Fibroblast of the conjunctiva (primary cell): ENCODE measurements at regions not wholly inside any gene's neighbourhood (a gene's known extent, or its start where the extent isn't known, plus 50 kb on each side); places are given as distances from the start of the nearest gene placed in this dataset.
"Not testable (repeated sequence)": the region's sequence is repeated elsewhere in the genome, so short reads cannot be mapped to it uniquely, and the experiment has no call there.

ENCODE experiments used
- DNase-seq: peaks from one replicate; pipeline ENCODE4 v3.0.0-alpha.2; 2010; ENCODE audit warnings: low read depth

DNA sequence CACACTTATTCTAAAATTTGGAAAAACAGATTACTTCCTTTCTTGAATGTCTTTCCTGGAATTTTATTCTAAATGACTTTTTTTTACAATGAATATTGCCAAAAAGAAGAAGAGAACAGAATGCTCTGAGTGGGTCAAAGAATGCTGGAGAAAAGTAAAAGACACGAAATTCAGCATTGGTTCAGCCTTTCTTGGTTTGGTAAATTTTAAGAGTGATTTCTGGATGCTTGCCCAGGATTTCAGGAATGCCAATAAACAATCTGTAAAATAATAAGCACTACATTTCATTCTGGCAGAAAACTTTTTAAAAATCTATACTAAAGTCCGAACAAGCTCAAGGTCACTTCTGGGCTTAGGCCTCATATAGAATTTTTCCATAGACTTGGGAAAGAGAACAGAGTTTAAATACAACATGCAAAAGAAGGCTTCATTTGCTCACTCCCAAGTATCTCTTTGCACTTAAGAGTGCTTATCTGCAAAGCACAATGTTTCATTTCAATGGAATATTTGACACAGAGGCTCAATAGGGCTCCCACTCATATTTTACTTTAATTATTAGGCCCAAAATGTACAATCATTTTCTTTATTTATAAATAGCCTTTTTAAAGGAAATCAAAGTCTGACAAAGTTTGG lies 359.5 kb upstream of the ANKRD30A start:
- peak; percentile 18 for DNase-seq

DNA sequence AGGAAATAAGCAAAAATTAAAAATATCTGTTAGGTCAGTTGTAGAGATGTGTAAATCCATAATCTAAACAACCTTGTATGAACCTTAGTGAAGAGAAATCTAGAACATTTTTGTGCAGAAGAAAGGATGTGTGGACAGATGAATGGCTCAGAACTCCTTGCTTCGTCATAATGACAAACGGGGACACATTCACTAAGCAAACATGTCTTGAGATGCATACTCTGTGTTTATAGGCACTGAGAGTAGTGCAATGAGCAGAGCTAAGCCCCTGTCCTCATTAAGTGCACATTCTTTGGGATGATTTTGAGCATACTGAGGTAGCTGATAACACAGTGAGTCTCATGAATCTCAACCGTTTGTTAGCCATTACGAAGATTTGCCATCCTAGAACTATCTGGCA lies 360.6 kb upstream of the ANKRD30A start:
- no peak for DNase-seq

DNA sequence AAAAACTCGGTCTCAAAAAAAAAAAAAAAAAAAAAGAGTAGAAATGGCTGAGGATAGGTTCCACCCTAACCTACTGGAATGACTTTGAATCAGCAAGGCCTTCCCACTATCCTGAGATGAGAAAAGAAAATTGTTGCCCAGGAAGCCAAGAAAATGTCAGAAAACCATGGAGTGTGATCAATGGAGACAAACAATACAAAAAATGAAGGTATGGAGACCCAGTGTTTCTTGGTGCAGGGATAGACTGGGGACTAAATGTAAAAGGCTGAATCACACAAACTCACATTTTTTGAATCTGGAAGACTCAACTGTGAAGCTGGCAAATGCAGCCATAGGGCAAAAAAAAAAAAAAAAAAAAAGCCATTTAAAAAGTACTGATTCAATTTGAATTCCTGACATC lies 364.3 kb upstream of the ANKRD30A start:
- DNase-seq = no peak

DNA sequence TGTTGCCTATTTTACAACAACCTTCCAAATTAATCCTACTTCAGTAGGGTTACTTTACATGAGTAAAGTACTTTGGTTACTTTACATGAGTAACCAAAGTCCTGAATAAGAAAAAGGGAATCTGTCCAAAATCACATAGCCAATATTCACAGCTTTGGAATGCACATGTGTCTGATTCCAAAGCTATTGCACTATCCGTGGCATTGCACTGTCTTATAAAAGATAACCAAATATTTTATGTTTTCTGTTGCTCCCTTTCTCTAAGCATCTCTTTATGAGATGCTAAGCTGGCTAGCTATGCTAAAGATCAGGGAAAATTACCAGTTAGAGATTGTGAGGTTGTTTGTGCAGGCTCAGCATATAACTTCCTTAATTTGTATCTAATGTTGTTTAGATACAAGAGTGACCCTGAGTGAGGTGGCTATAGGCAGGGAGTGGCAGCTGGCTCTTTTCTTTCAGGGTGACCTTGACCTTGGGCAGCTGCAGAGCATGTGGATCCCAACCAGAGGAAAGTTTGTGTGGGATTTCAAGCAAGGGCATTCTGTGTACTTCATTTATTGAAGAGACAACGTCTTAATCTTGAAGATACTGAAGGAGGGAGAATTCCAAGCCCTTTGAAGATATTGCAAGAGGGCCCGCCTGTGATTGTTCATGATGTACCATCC lies 366.1 kb upstream of the ANKRD30A start:
- DNase-seq = peak; percentile 75

DNA sequence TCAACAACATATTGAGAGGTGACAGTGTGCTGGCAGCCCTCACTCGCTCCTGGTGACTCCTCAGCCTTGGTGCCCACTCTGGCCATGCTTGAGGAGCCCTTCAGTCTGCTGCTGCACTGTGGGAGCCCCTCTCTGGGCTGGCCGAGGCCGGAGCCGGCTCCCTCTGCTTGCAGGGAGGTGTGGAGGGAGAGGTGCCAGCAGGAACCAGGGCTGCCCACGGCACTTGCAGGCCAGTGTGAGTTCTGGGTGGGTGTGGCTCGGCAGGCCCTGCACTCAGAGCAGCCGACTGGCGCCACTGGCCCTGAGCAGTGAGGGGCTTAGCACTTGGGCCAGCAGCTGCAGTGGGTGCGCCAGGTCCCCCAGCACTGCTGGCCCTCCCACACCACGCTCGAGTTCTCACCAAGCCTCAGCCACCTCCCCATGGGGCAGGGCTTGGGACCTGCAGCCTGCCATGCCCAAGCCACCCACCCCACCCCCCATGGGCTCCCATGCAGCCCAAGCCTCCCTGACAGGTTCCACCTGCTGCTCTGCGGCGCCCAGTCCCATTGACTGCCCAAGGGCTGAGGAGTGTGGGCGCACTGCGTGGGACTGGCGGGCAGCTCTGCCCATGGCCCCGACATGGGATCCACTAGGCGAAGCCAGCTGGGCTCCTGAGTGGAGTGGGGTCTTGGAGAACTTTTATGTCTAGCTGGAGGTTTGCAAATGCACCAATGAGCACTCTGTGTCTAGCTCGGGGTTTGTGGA lies 377.1 kb upstream of the ANKRD30A start:
- no peak for DNase-seq

DNA sequence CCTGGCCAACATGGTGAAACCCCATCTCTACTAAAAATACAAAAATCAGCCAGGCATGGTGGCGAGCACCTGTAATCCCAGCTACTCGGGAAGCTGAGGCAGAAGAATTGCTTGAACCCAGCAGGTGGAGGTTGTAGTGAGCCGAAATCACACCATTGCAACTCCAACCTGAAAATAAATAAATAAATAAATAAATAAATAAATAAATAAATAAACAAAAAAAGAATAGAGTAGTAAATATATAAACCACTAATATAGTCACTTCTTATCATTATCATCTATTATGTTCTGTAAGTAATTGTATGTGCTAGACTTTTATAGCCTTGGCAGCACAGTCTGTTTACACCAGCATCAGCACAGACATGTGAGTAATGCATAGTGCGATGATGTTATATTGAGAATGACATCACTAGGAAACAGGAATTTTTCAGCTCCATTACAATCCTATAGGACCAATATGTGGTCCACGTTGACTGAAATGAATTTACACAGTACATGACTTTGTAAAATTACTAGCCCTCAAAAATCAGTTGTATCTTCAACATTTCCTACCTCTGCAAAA lies 385.4 kb upstream of the ANKRD30A start:
- no peak for DNase-seq

DNA sequence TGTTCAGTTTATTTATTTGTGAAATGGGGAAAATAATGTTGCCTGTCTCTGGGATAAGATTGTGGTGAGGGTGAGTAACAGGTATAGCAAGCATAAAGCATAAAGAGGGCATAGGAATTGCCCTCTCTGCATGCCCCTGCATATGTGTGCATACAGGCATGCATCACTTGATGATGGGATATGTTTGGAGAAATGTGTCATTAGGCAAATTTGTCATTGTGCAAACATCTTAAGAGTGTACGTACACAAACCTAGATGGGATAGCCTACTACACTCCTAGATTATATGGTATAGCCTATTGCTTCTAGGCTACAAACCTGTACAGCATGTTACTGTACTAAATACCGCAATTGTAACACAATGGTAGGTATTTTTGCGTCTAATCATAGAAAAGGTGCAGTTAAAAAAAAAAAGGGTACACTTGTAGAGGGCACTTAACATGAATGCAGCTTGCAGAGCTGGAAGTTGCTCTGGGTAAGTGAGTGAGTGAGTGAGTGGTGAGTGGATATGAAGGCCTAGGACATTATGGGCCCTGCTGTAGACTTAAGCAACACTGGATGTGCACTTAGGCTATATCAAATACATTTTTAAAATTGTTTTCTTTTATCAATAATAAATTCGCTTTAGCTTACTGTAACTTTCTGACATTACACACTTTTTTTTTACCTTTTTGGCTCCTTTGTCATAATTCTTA lies 386.5 kb upstream of the ANKRD30A start:
- DNase-seq = no peak

DNA sequence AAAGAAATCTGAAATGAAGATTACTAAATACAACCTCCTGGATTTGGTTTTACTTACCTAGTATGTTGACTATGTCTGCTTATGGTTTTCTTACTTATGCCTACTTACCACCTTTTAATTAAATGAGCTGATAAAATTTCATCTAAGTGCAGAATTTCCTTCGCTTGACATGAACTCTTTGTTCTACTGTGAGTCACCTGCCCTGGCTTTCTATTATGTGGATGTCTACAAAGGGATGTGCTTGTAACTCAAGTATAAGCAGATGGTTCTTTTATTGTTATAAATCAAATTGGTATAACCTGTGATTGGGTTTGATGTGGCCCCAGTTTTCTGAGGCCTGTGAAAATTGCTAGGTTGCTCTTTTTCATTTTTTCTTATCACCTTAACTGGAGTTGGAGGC lies 389.1 kb upstream of the ANKRD30A start:
- no peak for DNase-seq

DNA sequence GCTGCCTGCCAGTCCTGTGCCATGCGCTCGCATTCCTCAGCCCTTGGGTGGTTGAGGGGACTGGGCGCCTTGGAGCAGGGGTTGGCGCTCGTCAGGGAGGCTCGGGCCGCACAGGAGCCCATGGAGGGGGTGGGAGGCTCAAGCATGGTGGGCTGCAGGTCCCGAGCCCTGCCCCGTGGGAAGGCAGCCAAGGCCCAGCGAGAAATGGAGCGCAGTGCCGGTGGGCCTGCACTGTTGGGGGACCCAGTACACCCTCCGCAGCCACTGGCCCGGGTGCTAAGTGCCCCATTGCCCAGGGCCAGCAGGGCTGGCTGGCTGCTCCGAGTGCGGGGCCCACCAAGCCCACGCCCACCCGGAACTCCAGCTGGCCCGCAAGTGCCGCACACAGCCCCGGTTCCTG lies 390.8 kb upstream of the ANKRD30A start:
- not testable (repeated sequence) for DNase-seq

DNA sequence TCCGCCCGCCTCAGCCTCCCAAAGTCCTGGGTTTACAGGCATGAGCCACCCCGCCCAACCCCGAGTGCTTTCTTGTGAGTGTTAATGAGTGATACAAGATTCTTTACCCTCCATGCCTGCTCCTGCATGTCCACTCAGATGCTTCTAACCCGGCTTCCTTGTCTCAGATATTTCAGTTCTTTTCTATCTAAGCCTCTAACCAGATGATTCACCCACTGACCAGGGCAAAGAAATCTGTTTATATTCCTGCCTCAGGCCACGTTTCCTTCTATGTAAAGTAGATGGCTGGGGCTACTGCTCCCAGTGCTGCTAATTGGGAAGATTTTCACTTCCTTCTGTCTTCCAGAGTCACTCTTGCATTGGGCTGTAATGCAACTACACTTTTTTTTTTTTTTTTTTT lies 395.1 kb upstream of the ANKRD30A start:
- DNase-seq = no peak

DNA sequence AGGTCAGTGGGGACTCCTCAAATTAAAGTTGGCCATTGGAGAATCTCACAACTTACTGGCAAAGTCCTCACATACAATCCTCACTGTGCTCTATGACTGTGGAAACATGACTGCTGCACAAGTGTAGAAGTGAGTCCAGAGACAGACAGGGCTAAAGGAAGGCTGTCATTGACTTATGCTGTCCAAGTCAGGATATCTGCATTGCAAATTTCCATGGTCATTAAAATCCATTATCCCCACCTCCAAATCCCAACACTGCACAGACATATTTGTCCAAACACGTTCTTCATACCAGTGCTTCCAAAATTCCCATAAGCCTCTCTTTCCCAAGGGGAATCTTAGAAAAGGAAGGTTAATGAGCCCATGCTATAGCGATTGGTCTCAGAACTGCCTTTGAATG lies 396.8 kb upstream of the ANKRD30A start:
- DNase-seq = no peak

DNA sequence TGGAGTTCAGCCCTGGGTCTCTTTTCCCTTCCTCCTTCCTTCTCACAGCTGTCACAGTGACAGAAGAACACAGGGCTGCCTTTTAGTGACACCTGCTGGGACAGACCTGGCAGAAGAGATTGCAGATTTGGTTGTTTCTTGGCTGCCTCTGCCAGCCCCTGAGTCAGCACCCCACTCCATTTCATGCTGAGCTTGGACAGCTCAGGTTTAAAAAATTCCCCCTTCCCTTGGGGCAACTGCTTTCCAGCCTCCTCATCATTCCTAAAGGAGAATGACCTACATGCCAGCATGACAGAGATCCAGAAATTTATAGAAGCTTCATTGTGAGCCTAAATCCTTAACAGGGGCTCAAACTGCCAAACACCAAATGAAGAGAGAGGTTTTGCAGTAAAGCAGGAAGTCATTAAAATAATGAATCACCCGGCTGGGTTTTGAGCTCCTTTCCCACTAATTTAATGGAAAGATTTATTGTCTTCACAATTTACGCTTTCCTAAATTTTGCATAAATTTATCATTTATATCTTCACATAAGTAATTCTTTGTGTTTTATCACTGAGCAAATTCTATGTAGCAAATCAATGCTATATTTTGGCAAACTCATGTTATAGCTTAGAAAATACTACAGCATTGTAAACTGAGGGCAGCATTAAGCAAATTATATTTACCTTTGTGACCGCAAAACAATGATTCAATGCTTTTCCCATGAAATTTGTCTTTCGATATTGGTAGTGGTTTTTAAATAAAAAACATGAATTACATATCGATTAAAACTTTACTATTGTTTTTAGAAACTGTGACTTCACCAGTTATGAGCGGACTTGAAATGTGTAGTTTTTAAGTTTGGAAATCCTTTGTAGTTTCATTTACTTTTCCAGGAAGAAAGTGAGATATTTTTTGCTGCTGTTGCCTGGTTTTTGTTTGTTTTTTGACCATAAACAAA lies 399.5 kb upstream of the ANKRD30A start:
- DNase-seq = peak; percentile 72

DNA sequence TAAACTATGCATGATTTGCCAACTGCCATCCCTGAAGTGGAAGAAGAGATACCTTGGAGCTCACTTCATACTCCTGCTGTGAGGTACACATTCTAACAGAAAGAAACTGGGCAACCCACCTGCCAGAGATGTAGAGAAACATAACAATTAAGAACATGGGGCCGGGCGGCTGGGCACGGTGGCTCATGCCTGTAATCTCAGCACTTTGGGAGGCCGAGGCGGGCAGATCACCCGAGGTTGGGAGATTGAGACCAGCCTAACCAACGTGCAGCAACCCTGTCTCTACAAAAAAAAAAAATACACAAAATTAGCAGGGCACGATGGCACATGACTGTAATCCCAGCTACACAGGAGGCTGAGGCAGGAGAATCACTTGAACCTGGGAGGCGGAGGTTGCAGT lies 402.6 kb upstream of the ANKRD30A start:
- no peak for DNase-seq

DNA sequence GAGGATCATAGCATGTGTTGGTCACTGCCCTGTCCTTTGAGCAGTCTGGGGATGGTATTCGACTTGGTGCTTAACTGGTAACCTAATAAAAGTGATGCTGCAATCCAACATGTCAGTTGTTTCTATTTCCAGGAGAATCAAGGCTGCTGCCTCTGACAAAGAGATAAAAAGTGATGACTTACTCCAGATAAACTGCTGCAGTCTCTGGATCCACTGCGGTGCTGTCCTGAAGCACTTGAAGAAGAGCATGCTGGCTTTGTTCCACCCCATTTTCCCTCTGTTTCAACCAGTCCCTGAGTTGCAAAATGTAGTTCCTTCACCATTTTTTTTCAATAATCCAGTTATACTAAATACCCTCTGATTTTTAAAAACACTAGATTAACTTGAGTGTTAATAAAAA lies 403.5 kb upstream of the ANKRD30A start:
- no peak for DNase-seq

DNA sequence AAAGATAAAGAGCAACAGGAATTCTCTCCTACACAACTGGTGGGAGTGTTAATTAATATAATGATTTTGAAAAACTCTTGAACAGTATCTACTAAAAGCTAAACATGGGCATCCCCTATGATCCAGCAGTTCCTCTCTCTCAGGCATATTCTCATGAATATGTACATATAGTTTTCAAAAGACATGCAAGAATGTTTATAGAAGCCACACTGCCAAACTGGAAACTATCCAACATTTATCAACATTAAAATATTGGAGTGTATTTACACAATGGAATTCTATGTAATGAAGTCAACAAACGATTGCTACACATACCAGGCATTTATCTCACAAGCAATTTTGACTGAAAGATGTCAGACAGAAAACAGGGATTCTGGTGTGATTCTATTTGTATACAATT lies 404.5 kb upstream of the ANKRD30A start:
- DNase-seq = no peak

DNA sequence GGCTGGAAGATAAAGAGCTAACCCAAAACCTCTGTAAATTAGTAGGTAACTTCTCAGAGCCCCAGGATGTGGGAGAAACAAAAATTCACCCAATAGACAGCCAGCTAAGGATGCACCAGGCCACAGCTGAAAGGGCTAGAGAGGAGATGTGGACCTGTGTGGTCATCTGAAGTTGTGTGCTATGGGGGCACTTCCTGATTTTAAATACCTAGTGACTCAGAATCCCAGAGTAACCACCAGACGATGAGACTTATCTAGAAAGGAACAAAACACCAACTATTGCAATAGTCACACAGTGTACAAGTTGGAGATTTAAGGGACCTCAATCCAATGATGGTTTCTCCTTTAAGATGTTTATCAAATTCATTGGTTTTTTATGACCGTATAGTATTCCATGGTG lies 408.3 kb upstream of the ANKRD30A start:
- no peak for DNase-seq

DNA sequence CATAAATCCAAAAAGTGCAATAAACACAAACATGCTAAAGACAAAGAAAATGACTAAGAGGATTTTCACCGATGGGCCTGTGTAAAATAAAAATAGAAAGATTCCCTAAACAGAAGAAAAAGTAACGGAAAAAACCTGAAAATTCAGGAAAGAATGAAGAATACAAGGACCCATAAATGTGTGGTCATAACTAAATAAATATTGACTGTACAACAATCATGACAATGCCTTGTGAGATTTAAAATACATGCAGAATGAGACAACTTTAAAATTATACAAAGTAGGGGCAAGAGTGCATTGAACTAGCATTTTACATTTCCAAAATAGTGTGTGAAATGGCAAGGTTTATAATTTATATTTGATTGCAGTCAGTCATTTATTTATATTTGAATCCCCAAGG lies 409.1 kb upstream of the ANKRD30A start:
- DNase-seq = no peak

DNA sequence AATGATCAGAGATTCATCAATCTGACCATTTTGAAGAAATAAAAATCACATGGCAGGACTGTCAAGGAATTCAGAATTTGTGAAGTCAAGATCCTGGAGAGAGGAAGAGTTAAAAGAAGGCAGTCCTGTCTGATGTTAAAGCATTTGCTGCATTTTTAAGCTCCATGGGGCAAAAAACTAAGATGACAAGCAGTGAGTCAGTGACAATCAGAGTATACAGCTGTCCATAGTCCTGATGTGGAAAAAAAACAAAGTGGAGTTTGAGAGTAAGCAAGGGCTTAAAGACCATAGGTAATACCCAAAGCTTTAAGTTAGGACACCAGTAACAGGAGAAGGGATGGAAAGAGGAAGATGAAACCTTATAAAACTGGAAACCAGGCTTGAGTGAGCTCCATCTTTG lies 412.7 kb upstream of the ANKRD30A start:
- no peak for DNase-seq

DNA sequence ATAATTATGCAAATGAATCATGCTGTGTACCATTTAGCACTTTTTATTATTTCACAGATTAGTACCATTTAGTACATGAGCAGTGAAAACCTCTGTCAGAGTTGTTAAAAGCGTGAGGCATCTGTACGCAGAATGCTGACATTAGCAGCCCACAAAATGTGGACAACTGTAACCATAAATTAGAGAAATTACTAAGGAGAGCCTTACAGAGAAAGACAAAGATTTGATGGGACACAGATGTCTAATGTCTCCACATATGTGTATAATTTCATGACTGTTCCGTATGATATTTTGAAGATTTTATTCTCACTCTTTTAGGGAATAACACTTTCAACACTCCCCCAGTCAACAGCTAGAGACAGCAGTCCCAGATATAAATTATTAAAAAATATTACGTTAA lies 414.0 kb upstream of the ANKRD30A start:
- no peak for DNase-seq

DNA sequence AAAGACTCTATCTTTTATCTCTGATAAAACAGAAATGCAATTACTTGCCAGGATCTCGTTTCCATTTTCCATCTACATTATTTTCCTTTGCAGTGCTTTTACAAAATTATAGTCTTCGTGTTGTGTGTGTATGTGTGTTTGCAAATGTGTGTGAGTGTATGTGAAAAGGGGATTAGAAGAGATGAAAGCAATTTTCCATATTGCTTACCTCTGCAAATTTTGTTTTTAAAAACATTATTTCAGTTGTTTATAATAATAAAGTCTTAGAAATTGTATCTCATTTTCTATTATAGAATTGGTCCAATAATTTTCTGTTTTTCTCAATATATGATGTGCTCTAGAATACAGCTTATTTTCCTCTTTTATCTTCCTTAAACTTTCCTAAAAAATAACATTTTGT lies 421.3 kb upstream of the ANKRD30A start:
- DNase-seq = no peak

DNA sequence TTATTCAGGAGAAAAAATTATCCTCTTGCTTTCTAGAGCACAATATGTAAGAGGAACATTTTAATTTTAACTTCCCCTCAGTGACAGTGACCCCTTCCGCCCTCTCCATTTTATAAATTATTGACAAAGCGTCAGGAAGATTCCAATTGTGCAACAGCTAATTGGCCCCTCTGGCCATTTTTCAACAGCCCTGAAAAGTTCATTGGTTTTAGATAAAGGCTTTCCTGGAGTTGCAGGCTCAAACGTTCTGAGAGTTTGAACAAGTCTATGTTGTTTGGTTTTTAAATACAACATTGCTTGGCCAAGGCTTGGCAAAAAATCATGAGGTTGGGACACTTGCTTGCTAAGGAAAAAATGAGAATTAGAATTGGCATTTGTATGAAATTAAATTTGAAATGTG lies 422.2 kb upstream of the ANKRD30A start:
- DNase-seq = no peak
